COLO668 (cell line): ENCODE measurements at regions not wholly inside any gene's neighbourhood (a gene's known extent, or its start where the extent isn't known, plus 50 kb on each side); places are given as distances from the start of the nearest gene placed in this dataset.
"Not testable (repeated sequence)": the region's sequence is repeated elsewhere in the genome, so short reads cannot be mapped to it uniquely, and the experiment has no call there.

ENCODE experiments used
- DNase-seq: peaks from one replicate; lab custom pipeline; 2025; ENCODE audit not compliant: unreplicated experiment; lab: John Stamatoyannopoulos, UW

DNA sequence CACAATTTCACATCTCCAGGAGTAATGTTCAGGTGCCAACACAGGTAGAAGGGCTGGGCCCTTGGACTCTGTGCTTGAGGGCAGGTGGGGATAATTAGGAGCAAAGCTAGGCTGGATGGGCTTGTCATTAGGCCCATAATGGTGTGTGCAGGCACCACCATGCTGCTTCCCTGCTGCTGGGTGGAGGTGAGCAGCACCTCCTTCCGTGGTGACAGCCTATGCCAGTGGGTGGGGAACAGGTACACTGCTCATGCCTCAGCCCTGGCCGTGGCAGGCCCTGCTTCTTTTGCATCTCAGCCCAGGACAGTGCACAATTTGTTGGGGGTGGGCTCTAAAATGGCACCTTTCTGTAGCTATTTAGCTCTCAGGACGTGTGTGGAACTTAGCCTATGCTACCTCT, 955.5 kb downstream of the TMTC2 start:
- DNase-seq, result no peak

- no peak for DNase-seq
These were observed 955.1 kb downstream of the TMTC2 start for GRCh38 chr12:83641789-83642188.

DNA sequence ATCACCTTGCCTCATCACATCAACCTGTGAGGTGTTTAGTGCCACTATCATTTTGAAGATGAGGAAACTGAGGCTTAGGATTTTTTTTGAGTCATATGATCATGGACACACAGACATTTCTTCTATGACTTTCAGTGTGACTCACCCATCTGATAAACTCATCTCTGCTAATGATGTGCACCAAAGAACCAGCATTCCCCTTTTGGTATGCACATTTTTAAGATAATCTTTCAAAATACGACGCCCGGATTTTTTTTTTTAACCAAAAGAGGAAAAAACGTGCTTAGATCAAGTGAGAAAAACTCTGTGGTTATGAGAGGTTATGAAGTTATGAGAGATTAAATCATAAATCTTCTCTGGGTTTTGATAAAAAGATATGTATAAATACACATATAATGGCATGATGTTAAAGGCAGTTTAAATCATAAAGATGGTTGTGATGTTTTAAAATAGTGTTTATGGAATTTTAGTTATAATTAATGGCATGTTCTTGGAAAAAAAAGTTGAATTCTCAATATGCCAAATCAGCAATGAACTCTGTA, 948.1 kb downstream of the TMTC2 start:
- DNase-seq, result no peak

DNA sequence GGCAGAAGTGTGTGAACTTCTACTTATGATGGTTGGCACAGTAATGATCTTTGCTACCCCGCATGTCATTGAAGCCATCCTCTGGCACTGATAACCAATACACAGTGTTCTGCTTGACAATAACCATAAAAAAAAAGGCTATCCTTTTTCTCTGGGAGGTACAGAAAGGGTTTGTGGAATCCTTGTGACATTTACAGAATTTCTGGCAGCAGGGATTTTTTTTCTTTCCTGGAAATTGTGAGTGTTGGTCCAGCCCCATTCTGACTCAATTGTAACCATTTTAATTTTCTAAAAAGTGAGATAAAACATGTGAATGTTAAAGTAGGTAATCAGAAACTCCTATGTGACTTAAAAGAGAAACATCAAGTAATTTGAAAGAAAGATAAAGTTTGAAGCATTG, 943.8 kb downstream of the TMTC2 start:
- no peak for DNase-seq

- DNase-seq, result no peak
These were observed 943.2 kb downstream of the TMTC2 start for GRCh38 chr12:83629931-83630330.

DNA sequence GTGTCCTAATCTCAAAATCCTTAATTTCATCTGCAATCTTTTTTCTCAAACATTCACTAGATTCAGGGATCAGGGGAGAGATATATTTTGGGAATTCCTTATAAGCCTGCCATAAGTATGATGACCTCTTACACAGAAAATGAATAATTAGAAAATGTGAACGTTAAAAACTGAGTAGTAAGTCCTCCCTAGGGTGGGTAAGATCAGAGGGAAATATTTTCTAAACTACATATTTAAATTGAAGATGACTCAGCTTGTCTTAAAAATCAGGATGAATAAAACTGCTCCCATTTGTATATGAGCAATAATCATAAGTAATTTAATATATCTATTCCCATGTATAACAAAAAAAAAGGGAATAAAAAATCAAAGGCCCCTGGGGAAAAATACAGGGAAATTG, 935.5 kb downstream of the TMTC2 start:
- no peak for DNase-seq

- no peak for DNase-seq
These were observed 933.3 kb downstream of the TMTC2 start for GRCh38 chr12:83619973-83620372.

GRCh38 chr12:83615152-83615551, 928.4 kb downstream of the TMTC2 start:
- no peak for DNase-seq

GRCh38 chr12:83613586-83614110, 926.9 kb downstream of the TMTC2 start:
- no peak for DNase-seq

DNA sequence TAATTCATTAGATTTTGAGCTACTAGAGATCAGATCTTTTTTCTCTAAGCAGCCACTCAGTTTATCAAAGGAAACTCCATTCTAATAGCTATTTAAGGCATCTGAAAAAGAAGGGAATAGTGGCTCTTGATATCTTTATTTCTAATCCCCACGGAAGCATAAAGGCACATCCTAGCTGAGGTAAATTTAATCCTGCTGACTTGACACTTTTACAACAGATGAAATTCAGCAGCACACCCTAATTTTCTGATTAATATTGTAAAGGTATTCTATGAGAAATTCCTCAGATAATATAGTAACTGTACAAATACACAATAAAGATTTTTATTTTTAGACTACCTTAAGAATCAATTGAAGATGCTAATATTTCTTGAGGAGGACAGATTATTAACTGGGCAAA, 916.4 kb downstream of the TMTC2 start:
- DNase-seq, result no peak

DNA sequence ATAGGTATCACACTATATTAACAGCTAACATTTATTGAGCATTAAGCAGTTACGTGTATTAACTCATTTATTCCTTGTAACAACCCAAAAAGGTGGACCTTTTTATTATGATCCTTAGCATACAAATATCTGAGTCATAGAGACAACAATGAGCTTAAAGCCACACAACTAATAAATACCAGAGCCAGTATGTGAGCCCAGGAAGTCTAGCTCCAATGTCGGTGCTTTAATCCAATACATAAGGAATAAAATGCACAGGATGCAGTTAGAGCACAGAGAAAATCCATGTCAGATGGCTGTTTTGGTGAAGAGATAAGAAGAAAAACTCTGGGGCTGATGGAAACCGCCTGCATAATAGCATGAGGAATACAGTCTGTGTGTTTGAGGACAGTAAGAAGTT, 888.6 kb downstream of the TMTC2 start:
- no peak for DNase-seq

DNA sequence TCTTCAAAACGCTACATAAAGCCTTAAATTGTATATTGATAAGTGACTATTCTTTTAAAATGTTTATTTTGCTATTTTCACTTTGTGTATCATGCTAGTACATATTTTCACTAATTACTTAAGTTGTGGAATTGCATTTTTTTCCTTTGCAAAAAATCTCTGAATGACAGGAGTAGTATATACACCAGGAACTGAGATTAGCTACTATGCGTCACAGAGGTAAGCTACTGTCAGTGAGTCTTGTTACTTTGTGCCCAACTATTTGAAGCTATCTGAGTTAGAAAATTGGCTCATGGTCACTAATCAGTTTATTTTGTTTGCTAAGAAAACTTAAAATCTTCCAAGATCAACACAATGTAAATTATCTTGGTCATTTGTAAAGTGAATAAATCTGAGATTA, 887.4 kb downstream of the TMTC2 start:
- no peak for DNase-seq

- no peak for DNase-seq
These were observed 887.0 kb downstream of the TMTC2 start for GRCh38 chr12:83573671-83574070.

- no peak for DNase-seq
These were observed 872.9 kb downstream of the TMTC2 start for GRCh38 chr12:83559650-83560049.

GRCh38 chr12:83556040-83556439, 869.3 kb downstream of the TMTC2 start:
- not testable (repeated sequence) for DNase-seq

DNA sequence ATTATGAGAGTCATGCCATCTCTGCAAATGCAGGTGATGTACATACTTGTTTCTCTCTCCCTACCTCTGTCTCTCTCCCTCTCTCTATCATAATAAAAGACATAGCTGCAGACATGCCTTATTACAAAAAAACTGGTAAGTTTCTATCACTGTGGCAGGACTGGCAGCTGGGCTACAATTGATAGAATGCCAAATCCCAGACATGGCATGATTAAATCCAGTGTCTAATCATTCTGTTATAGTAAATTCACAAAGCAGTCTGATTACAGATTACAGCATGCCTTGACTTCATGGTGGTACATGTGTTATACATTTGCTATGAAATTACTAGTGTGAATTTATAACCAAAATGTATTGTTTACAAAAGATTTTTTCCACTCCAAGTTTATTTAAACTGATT, 854.7 kb downstream of the TMTC2 start:
- DNase-seq, result no peak

DNA sequence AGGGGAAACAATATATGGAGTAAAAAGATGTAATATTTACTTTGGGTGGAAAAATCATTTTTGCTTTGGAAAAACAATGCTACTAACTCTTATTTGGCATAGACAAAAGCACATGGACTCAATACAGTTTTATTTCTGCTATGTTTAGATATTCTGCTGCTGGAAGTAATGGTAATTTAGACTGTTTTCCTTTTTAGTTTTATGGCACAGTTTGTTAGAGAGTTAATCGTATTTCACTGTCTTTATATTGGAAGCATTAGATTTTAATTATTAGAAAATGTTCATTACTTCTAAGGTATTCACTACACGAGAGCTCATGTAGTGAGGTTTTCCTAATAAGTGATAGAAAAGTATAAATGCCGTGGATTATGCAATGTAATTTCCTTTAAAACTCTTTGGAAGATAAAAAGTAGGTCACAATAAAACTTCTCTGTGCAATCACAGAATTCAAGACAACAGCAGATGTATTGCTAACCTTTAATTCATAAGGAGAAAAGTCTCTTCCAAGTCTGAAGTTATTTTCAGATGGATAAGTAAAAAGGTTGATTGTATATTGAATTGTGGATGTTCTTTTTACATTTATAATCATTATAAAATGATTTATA, 851.8 kb downstream of the TMTC2 start:
- DNase-seq, result no peak

GRCh38 chr12:83537428-83538053, 850.8 kb downstream of the TMTC2 start:
- DNase-seq, result no peak

- no peak for DNase-seq
These were observed 849.8 kb downstream of the TMTC2 start for GRCh38 chr12:83536496-83536895.

GRCh38 chr12:83528571-83528970, 841.9 kb downstream of the TMTC2 start:
- DNase-seq, result no peak

GRCh38 chr12:83527810-83528209, 841.1 kb downstream of the TMTC2 start:
- DNase-seq, result no peak

- DNase-seq, result no peak
These were observed 828.8 kb downstream of the TMTC2 start for GRCh38 chr12:83515306-83516026.
